ENCODE measurements at regions not wholly inside any gene's neighbourhood (a gene's known extent, or its start where the extent isn't known, plus 50 kb on each side); places are given as distances from the start of the nearest gene placed in this dataset.
"Not testable (repeated sequence)": the region's sequence is repeated elsewhere in the genome, so short reads cannot be mapped to it uniquely, and the experiment has no call there.

- DNase-seq: no peak
Observed at GRCh38 chr4:138487230-138487629, 245.1 kb upstream of the SLC7A11 start.

- no peak for DNase-seq
Observed at GRCh38 chr4:138485498-138485897, 243.3 kb upstream of the SLC7A11 start.

GRCh38 chr4:138475116-138475515 is 233.0 kb upstream of the SLC7A11 start:
- no peak for DNase-seq

- no peak for DNase-seq
Observed at GRCh38 chr4:138473339-138473738, 231.2 kb upstream of the SLC7A11 start.

GRCh38 chr4:138460477-138461414 is 218.6 kb upstream of the SLC7A11 start:
- no peak for DNase-seq

GRCh38 chr4:138458751-138459150 is 216.6 kb upstream of the SLC7A11 start:
- DNase-seq: no peak

- not testable (repeated sequence) for DNase-seq
Observed at GRCh38 chr4:138456349-138456748, 214.2 kb upstream of the SLC7A11 start.

- no peak for DNase-seq
Observed at GRCh38 chr4:138455097-138455496, 212.9 kb upstream of the SLC7A11 start.

GRCh38 chr4:138452826-138453225 is 210.7 kb upstream of the SLC7A11 start:
- DNase-seq: no peak

GRCh38 chr4:138451276-138451663 is 209.1 kb upstream of the SLC7A11 start:
- DNase-seq: no peak

GRCh38 chr4:138450546-138451275 is 208.6 kb upstream of the SLC7A11 start:
- DNase-seq: no peak

GRCh38 chr4:138449938-138450337 is 207.8 kb upstream of the SLC7A11 start:
- no peak for DNase-seq

GRCh38 chr4:138448169-138448568 is 206.0 kb upstream of the SLC7A11 start:
- DNase-seq: no peak

GRCh38 chr4:138446456-138446855 is 204.3 kb upstream of the SLC7A11 start:
- no peak for DNase-seq

GRCh38 chr4:138445098-138445497 is 202.9 kb upstream of the SLC7A11 start:
- DNase-seq: no peak

- DNase-seq: no peak
Observed at GRCh38 chr4:138444260-138444659, 202.1 kb upstream of the SLC7A11 start.

GRCh38 chr4:138439143-138439581 is 197.0 kb upstream of the SLC7A11 start:
- DNase-seq: no peak

- no peak for DNase-seq
Observed at GRCh38 chr4:138438608-138439007, 196.5 kb upstream of the SLC7A11 start.

GRCh38 chr4:138437263-138437851 is 195.2 kb upstream of the SLC7A11 start:
- DNase-seq: no peak

GRCh38 chr4:138435733-138436132 is 193.6 kb upstream of the SLC7A11 start:
- not testable (repeated sequence) for DNase-seq

- not testable (repeated sequence) for DNase-seq
Observed at GRCh38 chr4:138435046-138435445, 192.9 kb upstream of the SLC7A11 start.

- DNase-seq: no peak
Observed at GRCh38 chr4:138428611-138429010, 186.5 kb upstream of the SLC7A11 start.

- DNase-seq: no peak
Observed at GRCh38 chr4:138426786-138427185, 184.6 kb upstream of the SLC7A11 start.

GRCh38 chr4:138420471-138420870 is 178.3 kb upstream of the SLC7A11 start:
- no peak for DNase-seq
